ENCODE measurements at regions not wholly inside any gene's neighbourhood (a gene's known extent, or its start where the extent isn't known, plus 50 kb on each side); places are given as distances from the start of the nearest gene placed in this dataset.

DNA sequence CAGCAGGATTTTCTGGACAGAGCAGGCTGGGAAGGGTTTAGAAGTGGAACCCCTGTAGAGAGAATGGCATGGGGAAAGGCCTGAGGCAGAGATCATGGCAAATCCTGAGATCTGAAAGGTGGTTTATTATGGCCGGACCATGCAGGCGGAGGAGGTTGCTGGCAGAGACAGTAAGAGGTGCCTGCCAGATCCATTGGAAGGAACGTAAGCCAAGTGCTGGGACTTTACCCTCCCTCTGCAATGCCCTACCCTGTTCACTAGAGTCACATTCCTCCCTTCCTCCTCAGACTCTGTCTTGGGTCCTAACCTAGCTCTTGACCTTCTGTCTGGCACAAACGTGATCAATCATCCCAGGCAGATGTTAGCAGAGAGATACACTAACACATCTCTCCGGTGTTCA is 66.4 kb upstream of the SLC22A23 start:
- H3K27ac ChIP-seq (ENCODE audit: control insufficient read depth, insufficient read depth), result no peak overlapping the region
- DNase-seq (ENCODE audit: low read depth, low spot score) (no peak), ATAC-seq (no peak), FAIRE-seq (no peak)
- ChIA-PET RAD21 (ENCODE audit: unreplicated experiment) (no interaction called here), SMC1A (ENCODE audit: uncharacterized antibody, unreplicated experiment) (interaction anchor here (1.0 kb wide), 1 partner anchor 244 kb away, joined by 3 read pairs; no protein-coding TSS in a partner anchor), CTCF (no interaction called here), POLR2A (no interaction called here)
- H3K27me3 ChIP-seq (replicated peaks in 1 of 2; ENCODE audit: control insufficient read depth in 2 of 2, insufficient read depth in 2 of 2, low read length in 1 of 2), result no peaks in the 10 kb centered on the region; a peak in 3 of 4 replicates
- no peak overlapping the region for H3K9ac ChIP-seq (ENCODE audit: control insufficient read depth, insufficient read depth, low read length)
- H3K4me2 ChIP-seq (ENCODE audit: control insufficient read depth, insufficient read depth), result no peak overlapping the region
- no peak overlapping the region for H2AFZ ChIP-seq (ENCODE audit: control insufficient read depth, low read depth, low read length)
- intact Hi-C loops (cut with micrococcal nuclease; ENCODE audit: unreplicated experiment), result no loop called here
- TF ChIP-seq SMAD5 (IDR thresholded peaks at IDR 0.05; ENCODE audit: low read depth), result no peak
- TF ChIP-seq, protein P1, sequence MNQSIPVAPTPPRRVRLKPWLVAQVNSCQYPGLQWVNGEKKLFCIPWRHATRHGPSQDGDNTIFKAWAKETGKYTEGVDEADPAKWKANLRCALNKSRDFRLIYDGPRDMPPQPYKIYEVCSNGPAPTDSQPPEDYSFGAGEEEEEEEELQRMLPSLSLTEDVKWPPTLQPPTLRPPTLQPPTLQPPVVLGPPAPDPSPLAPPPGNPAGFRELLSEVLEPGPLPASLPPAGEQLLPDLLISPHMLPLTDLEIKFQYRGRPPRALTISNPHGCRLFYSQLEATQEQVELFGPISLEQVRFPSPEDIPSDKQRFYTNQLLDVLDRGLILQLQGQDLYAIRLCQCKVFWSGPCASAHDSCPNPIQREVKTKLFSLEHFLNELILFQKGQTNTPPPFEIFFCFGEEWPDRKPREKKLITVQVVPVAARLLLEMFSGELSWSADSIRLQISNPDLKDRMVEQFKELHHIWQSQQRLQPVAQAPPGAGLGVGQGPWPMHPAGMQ (IDR thresholded peaks at IDR 0.05; ENCODE audit: borderline replicate concordance), result no peak
- TF ChIP-seq, protein P2, sequence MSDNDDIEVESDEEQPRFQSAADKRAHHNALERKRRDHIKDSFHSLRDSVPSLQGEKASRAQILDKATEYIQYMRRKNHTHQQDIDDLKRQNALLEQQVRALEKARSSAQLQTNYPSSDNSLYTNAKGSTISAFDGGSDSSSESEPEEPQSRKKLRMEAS (IDR thresholded peaks at IDR 0.05; ENCODE audit: low read depth, low read length), result no peak
- no peak for TF ChIP-seq MTA2 (IDR thresholded peaks at IDR 0.05; ENCODE audit: low read depth)
- no peak for TF ChIP-seq CREM (IDR thresholded peaks at IDR 0.05; ENCODE audit: low read depth)
- TF ChIP-seq JUND (IDR thresholded peaks at IDR 0.05; ENCODE audit: low read depth, low read length), result no peak
- TF ChIP-seq NR2F1 (conservative IDR thresholded peaks at IDR 0.05), result no peak
- TF ChIP-seq SIN3A (IDR thresholded peaks at IDR 0.05; ENCODE audit: low read depth, low read length), result no peak
- TF ChIP-seq MXI1 (IDR thresholded peaks at IDR 0.05; ENCODE audit: low read depth, low read length), result no peak
- no peak for TF ChIP-seq TAF1 (IDR thresholded peaks at IDR 0.05; ENCODE audit: borderline replicate concordance, low read depth, low read length)
- TF ChIP-seq, protein P3, sequence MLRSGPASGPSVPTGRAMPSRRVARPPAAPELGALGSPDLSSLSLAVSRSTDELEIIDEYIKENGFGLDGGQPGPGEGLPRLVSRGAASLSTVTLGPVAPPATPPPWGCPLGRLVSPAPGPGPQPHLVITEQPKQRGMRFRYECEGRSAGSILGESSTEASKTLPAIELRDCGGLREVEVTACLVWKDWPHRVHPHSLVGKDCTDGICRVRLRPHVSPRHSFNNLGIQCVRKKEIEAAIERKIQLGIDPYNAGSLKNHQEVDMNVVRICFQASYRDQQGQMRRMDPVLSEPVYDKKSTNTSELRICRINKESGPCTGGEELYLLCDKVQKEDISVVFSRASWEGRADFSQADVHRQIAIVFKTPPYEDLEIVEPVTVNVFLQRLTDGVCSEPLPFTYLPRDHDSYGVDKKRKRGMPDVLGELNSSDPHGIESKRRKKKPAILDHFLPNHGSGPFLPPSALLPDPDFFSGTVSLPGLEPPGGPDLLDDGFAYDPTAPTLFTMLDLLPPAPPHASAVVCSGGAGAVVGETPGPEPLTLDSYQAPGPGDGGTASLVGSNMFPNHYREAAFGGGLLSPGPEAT (IDR thresholded peaks at IDR 0.05; ENCODE audit: low read depth), result no peak
- TF ChIP-seq, protein P4, sequence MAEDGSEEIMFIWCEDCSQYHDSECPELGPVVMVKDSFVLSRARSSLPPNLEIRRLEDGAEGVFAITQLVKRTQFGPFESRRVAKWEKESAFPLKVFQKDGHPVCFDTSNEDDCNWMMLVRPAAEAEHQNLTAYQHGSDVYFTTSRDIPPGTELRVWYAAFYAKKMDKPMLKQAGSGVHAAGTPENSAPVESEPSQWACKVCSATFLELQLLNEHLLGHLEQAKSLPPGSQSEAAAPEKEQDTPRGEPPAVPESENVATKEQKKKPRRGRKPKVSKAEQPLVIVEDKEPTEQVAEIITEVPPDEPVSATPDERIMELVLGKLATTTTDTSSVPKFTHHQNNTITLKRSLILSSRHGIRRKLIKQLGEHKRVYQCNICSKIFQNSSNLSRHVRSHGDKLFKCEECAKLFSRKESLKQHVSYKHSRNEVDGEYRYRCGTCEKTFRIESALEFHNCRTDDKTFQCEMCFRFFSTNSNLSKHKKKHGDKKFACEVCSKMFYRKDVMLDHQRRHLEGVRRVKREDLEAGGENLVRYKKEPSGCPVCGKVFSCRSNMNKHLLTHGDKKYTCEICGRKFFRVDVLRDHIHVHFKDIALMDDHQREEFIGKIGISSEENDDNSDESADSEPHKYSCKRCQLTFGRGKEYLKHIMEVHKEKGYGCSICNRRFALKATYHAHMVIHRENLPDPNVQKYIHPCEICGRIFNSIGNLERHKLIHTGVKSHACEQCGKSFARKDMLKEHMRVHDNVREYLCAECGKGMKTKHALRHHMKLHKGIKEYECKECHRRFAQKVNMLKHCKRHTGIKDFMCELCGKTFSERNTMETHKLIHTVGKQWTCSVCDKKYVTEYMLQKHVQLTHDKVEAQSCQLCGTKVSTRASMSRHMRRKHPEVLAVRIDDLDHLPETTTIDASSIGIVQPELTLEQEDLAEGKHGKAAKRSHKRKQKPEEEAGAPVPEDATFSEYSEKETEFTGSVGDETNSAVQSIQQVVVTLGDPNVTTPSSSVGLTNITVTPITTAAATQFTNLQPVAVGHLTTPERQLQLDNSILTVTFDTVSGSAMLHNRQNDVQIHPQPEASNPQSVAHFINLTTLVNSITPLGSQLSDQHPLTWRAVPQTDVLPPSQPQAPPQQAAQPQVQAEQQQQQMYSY (CRISPR knock-in tag; IDR thresholded peaks at IDR 0.05), result no peak
- no peak for TF ChIP-seq CBX5 (IDR thresholded peaks at IDR 0.05; ENCODE audit: low read depth)
- TF ChIP-seq IKZF1 (conservative IDR thresholded peaks at IDR 0.05), result no peak
- TF ChIP-seq, protein P5, sequence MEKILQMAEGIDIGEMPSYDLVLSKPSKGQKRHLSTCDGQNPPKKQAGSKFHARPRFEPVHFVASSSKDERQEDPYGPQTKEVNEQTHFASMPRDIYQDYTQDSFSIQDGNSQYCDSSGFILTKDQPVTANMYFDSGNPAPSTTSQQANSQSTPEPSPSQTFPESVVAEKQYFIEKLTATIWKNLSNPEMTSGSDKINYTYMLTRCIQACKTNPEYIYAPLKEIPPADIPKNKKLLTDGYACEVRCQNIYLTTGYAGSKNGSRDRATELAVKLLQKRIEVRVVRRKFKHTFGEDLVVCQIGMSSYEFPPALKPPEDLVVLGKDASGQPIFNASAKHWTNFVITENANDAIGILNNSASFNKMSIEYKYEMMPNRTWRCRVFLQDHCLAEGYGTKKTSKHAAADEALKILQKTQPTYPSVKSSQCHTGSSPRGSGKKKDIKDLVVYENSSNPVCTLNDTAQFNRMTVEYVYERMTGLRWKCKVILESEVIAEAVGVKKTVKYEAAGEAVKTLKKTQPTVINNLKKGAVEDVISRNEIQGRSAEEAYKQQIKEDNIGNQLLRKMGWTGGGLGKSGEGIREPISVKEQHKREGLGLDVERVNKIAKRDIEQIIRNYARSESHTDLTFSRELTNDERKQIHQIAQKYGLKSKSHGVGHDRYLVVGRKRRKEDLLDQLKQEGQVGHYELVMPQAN (conservative IDR thresholded peaks at IDR 0.05), result no peak
- TF ChIP-seq RB1 (IDR thresholded peaks at IDR 0.05; ENCODE audit: borderline replicate concordance), result no peak
- TF ChIP-seq JUNB (IDR thresholded peaks at IDR 0.05), result no peak
- TF ChIP-seq BHLHE40 (IDR thresholded peaks at IDR 0.05; ENCODE audit: borderline replicate concordance in 1 of 2, low read depth in 2 of 2, low read length in 1 of 2), result no peak
- H3K9me3 ChIP-seq (replicated peaks; ENCODE audit: control insufficient read depth, insufficient read depth, low read length), result no peaks in the 10 kb centered on the region
- in situ Hi-C loops (cut with MboI), result no loop called here
- no peak overlapping the region for H3K4me3 ChIP-seq
- H3K4me1 ChIP-seq (ENCODE audit: control insufficient read depth, insufficient read depth, low read length), result no peaks in the 10 kb centered on the region
- H3K79me2 ChIP-seq (ENCODE audit: control insufficient read depth, insufficient read depth, low read length), result no peaks in the 10 kb centered on the region
- H3K36me3 ChIP-seq (ENCODE audit: control insufficient read depth in 2 of 2, insufficient read depth in 2 of 2, low read length in 1 of 2), result no peaks in the 10 kb centered on the region
- BruUV-seq (replicated peaks), result no TSS peak
- H4K20me1 ChIP-seq (ENCODE audit: control insufficient read depth, insufficient read depth), result peaks cover 3% of the 10 kb centered on the region; the same call in 1 of the 2 replicates
- 24% methylated on average over 5 of the region's 5 CpGs for WGBS (ENCODE audit: insufficient coverage, insufficient replicate concordance, low lambda C conversion rate, missing lambda C conversion rate)

Measured in GM12878 (cell line).